T-helper 9 cell (primary cell): ENCODE measurements at regions not wholly inside any gene's neighbourhood (a gene's known extent, or its start where the extent isn't known, plus 50 kb on each side); places are given as distances from the start of the nearest gene placed in this dataset.

Source experiments
- DNase-seq: peaks from one replicate; pipeline ENCODE4 v3.0.0-alpha.2; 2020

GRCh38 chr17:36661047-36661666 lies 59.8 kb downstream of the MRM1 start:
- DNase-seq = no peak

- DNase-seq = no peak
These were observed 60.3 kb downstream of the MRM1 start for GRCh38 chr17:36661688-36662087.

- no peak for DNase-seq
These were observed 64.0 kb downstream of the MRM1 start for GRCh38 chr17:36665417-36665816.

GRCh38 chr17:36667922-36668321 lies 66.5 kb downstream of the MRM1 start:
- no peak for DNase-seq

- DNase-seq = no peak
These were observed 67.4 kb downstream of the MRM1 start for GRCh38 chr17:36668824-36669223.

- DNase-seq = no peak
These were observed 69.8 kb downstream of the MRM1 start for GRCh38 chr17:36671144-36671543.

- no peak for DNase-seq
These were observed 71.1 kb downstream of the MRM1 start for GRCh38 chr17:36672403-36672918.

- DNase-seq = no peak
These were observed 71.7 kb downstream of the MRM1 start for GRCh38 chr17:36673068-36673467.

- no peak for DNase-seq
These were observed 72.4 kb downstream of the MRM1 start for GRCh38 chr17:36673637-36674277.

- DNase-seq = peak; percentile 35
These were observed 72.9 kb downstream of the MRM1 start for GRCh38 chr17:36674278-36674650.

GRCh38 chr17:36675250-36675649 lies 73.9 kb downstream of the MRM1 start:
- DNase-seq = no peak

GRCh38 chr17:36675786-36676185 lies 74.4 kb downstream of the MRM1 start:
- no peak for DNase-seq

GRCh38 chr17:36679815-36680467 lies 78.6 kb downstream of the MRM1 start:
- DNase-seq = no peak

GRCh38 chr17:36680701-36681202 lies 79.4 kb downstream of the MRM1 start:
- DNase-seq = no peak

- no peak for DNase-seq
These were observed 81.4 kb downstream of the MRM1 start for GRCh38 chr17:36682773-36683172.

- no peak for DNase-seq
These were observed 82.0 kb downstream of the MRM1 start for GRCh38 chr17:36683387-36683786.

GRCh38 chr17:36684134-36684533 lies 82.8 kb downstream of the MRM1 start:
- no peak for DNase-seq

GRCh38 chr17:36686123-36686669 lies 84.8 kb downstream of the MRM1 start:
- DNase-seq = no peak

- DNase-seq = no peak
These were observed 86.4 kb downstream of the MRM1 start for GRCh38 chr17:36687736-36688135.

- no peak for DNase-seq
These were observed 87.8 kb downstream of the MRM1 start for GRCh38 chr17:36689089-36689667.

- no peak for DNase-seq
These were observed 88.8 kb downstream of the MRM1 start for GRCh38 chr17:36690190-36690589.

GRCh38 chr17:36691606-36692005 lies 90.2 kb downstream of the MRM1 start:
- DNase-seq = no peak

GRCh38 chr17:36695082-36695481 lies 93.7 kb downstream of the MRM1 start:
- no peak for DNase-seq
